GM23248 (cell line): ENCODE measurements at regions not wholly inside any gene's neighbourhood (a gene's known extent, or its start where the extent isn't known, plus 50 kb on each side); places are given as distances from the start of the nearest gene placed in this dataset.

Experiments
- EZH2 ChIP-seq: fragments of 200-600 bp; sonication (generic); IDR thresholded peaks from 2 replicates; pipeline ENCODE4 v1.6.1; 2018; ENCODE audit warnings: antibody characterized with exemption, mild to moderate bottlenecking; ENCODE audit not compliant: insufficient read depth, poor library complexity, severe bottlenecking
- EZH2phosphoT487 ChIP-seq: fragments of 200-600 bp; sonication (generic); IDR thresholded peaks from 2 replicates; pipeline ENCODE4 v1.6.1; 2018; ENCODE audit warnings: antibody characterized with exemption, moderate library complexity, mild to moderate bottlenecking, low read depth; ENCODE audit not compliant: insufficient read depth

- TF ChIP-seq EZH2phosphoT487 (no peak), EZH2 (no peak)
Observed at GRCh38 chr7:131174855-131175254, 152.8 kb upstream of the MKLN1 start.
